ENCODE measurements at regions not wholly inside any gene's neighbourhood (a gene's known extent, or its start where the extent isn't known, plus 50 kb on each side); places are given as distances from the start of the nearest gene placed in this dataset.

- 0% methylated on average over 4 of the region's 4 CpGs for WGBS (ENCODE audit: insufficient coverage, low coverage, missing lambda C conversion rate)
- TF ChIP-seq MAFG (tag; conservative IDR thresholded peaks at IDR 0.05) (no peak), RBFOX2 (IDR thresholded peaks at IDR 0.05; ENCODE audit: low read depth, low read length) (no peak), MECOM (CRISPR knock-in tag; IDR thresholded peaks at IDR 0.05) (no peak), SMAD1 (IDR thresholded peaks at IDR 0.05; ENCODE audit: low read depth, low read length, partially characterized antibody) (no peak), ZNF609 (CRISPR knock-in tag; IDR thresholded peaks at IDR 0.05; ENCODE audit: borderline replicate concordance) (no peak), ZNF695 (CRISPR knock-in tag; IDR thresholded peaks at IDR 0.05) (no peak), ZNF280A (IDR thresholded peaks at IDR 0.05; ENCODE audit: low read depth, partially characterized antibody) (no peak), HOXB6 (CRISPR knock-in tag; IDR thresholded peaks at IDR 0.05; ENCODE audit: borderline replicate concordance) (no peak), JUNB (CRISPR knock-in tag; conservative IDR thresholded peaks at IDR 0.05) (no peak), ZNF121 (CRISPR knock-in tag; conservative IDR thresholded peaks at IDR 0.05) (no peak), GTF3C2 (IDR thresholded peaks at IDR 0.05; ENCODE audit: borderline replicate concordance, extremely low read depth, insufficient read length) (no peak), CTBP1 (IDR thresholded peaks at IDR 0.05; ENCODE audit: borderline replicate concordance) (no peak), ZNF444 (CRISPR knock-in tag; IDR thresholded peaks at IDR 0.05) (no peak), KDM5B (IDR thresholded peaks at IDR 0.05; ENCODE audit: insufficient replicate concordance, low read depth, low read length) (no peak)
- no peak for FAIRE-seq
Observed at GRCh38 chr10:44755481-44755880, 155.7 kb upstream of the TMEM72 start.

More at GRCh38 chr10:44755481-44755880, 155.7 kb upstream of the TMEM72 start:
- no peak overlapping the region for H3K4me3 ChIP-seq
- no peak overlapping the region for H3K4me2 ChIP-seq (ENCODE audit: insufficient read depth, low read length)
- no peaks in the 10 kb centered on the region for H3K79me2 ChIP-seq (ENCODE audit: control insufficient read depth, insufficient read depth, low read length)
- no peaks in the 10 kb centered on the region for H3K9me1 ChIP-seq (ENCODE audit: control insufficient read depth, insufficient read depth, low read length)
- no peak overlapping the region for H3K9ac ChIP-seq (ENCODE audit: insufficient read depth in 1 of 2, low read depth in 2 of 2, low read length in 2 of 2)
- intact Hi-C loops (cut with micrococcal nuclease): no loop called here
- H4K20me1 ChIP-seq (replicated peaks; ENCODE audit: control insufficient read depth, insufficient read depth, low read length): no peaks in the 10 kb centered on the region
- no TSS peak for BruUV-seq (replicated peaks)
- H3K9me3 ChIP-seq (replicated peaks; ENCODE audit: control insufficient read depth, insufficient read depth, low read depth, low read length): no peaks in the 10 kb centered on the region
- H3K36me3 ChIP-seq (ENCODE audit: control insufficient read depth, insufficient read depth, low read length): no peaks in the 10 kb centered on the region
- ATAC-seq (no peak), DNase-seq (ENCODE audit: extremely low read depth in 1 of 4, low spot score in 3 of 4) (no peak)
- in situ Hi-C loops (cut with MboI): no loop called here
- H2AFZ ChIP-seq (ENCODE audit: low read depth, low read length): no peak overlapping the region
- POLR2A ChIA-PET: interaction anchor here (0.7 kb wide), 1 partner anchor 13 kb away, joined by 3 read pairs; no protein-coding TSS in a partner anchor
- H3K27ac ChIP-seq (ENCODE audit: extremely low read depth, low read depth, low read length): no peak overlapping the region
- CTCF ChIA-PET (ENCODE audit: low intra/inter-chr PET ratio): no interaction called here
- no peaks in the 10 kb centered on the region for H3K4me1 ChIP-seq (replicated peaks in 1 of 2; ENCODE audit: control insufficient read depth in 2 of 2, insufficient read depth in 2 of 2, low read length in 2 of 2)
- H3K27me3 ChIP-seq (ENCODE audit: control insufficient read depth in 2 of 2, insufficient read depth in 2 of 2, low read length in 2 of 2): no peaks in the 10 kb centered on the region

All from K562 (cell line).